SK-N-MC (cell line): ENCODE measurements at regions not wholly inside any gene's neighbourhood (a gene's known extent, or its start where the extent isn't known, plus 50 kb on each side); places are given as distances from the start of the nearest gene placed in this dataset.
"Not testable (repeated sequence)": the region's sequence is repeated elsewhere in the genome, so short reads cannot be mapped to it uniquely, and the experiment has no call there.

Source experiments
- DNase-seq: peaks from one replicate; pipeline ENCODE4 v3.0.0-alpha.2; 2011; ENCODE audit warnings: low read depth, low spot score
- H3K27ac ChIP-seq: fragments of 200-600 bp; sonication (generic); 2 replicates; pipeline ENCODE4 v1.5.1; 2016; ENCODE audit warnings: mixed run types
- H3K36me3 ChIP-seq: fragments of 200-600 bp; sonication (generic); 2 replicates; pipeline ENCODE4 v1.6.1; 2017; ENCODE audit warnings: antibody characterized with exemption, low read length, mixed read lengths; ENCODE audit not compliant: insufficient read depth
- H3K4me3 ChIP-seq: fragments of 200-600 bp; sonication (generic); 2 replicates; pipeline ENCODE4 v1.5.1; 2016
- H3K9ac ChIP-seq: fragments of 200-600 bp; sonication (generic); 2 replicates; pipeline ENCODE4 v1.8.0; 2017; ENCODE audit warnings: mixed run types, mixed read lengths; ENCODE audit not compliant: insufficient read length
- H3K9me3 ChIP-seq: fragments of 200-600 bp; sonication (generic); 2 replicates; pipeline ENCODE4 v1.6.1; 2017; ENCODE audit warnings: low read depth, mild to moderate bottlenecking, antibody characterized with exemption, low read length, moderate library complexity, mixed read lengths
- EZH2 ChIP-seq: fragments of 200-600 bp; sonication (generic); IDR thresholded peaks from one replicate; pipeline ENCODE4 v1.6.1; 2017; ENCODE audit warnings: antibody characterized with exemption
- FOXP2 ChIP-seq: optimal IDR thresholded peaks from 2 replicates; pipeline ENCODE3; 2011; ENCODE audit warnings: mild to moderate bottlenecking, moderate library complexity; ENCODE audit not compliant: insufficient read depth; ENCODE audit errors: extremely low read length, control extremely low read depth
- POLR2AphosphoS5 ChIP-seq: IDR thresholded peaks from 2 replicates; pipeline ENCODE4 v1.6.1; 2012; ENCODE audit warnings: mild to moderate bottlenecking, low read depth, low read length, borderline replicate concordance

- H3K36me3 ChIP-seq = no peaks in the 10 kb centered on the region
- H3K9ac ChIP-seq = no peak overlapping the region
- DNase-seq = no peak
- H3K27ac ChIP-seq = peak overlapping the region; percentile 97; the same call in 1 of the 2 replicates
- TF ChIP-seq FOXP2 (no peak), EZH2 (no peak), POLR2AphosphoS5 (no peak)
- no peaks in the 10 kb centered on the region for H3K9me3 ChIP-seq
- no peak overlapping the region for H3K4me3 ChIP-seq
These were observed 276.2 kb upstream of the KLF3 start for GRCh38 chr4:38387819-38388218.

GRCh38 chr4:38388907-38389306 is 275.1 kb upstream of the KLF3 start:
- not testable (repeated sequence) for H3K9me3 ChIP-seq, DNase-seq, H3K27ac ChIP-seq, H3K4me3 ChIP-seq, H3K36me3 ChIP-seq, H3K9ac ChIP-seq

- no peak for DNase-seq
- Histone ChIP-seq H3K9ac (no peak overlapping the region), H3K4me3 (no peak overlapping the region), H3K27ac (no peak overlapping the region), H3K9me3 (no peaks in the 10 kb centered on the region), H3K36me3 (no peaks in the 10 kb centered on the region)
- TF ChIP-seq POLR2AphosphoS5 (no peak), EZH2 (no peak), FOXP2 (no peak)
These were observed 272.9 kb upstream of the KLF3 start for GRCh38 chr4:38390969-38391545.

GRCh38 chr4:38392223-38392855 is 271.7 kb upstream of the KLF3 start:
- no peak overlapping the region for H3K27ac ChIP-seq
- H3K9ac ChIP-seq = no peak overlapping the region
- H3K9me3 ChIP-seq = no peaks in the 10 kb centered on the region
- no peak for DNase-seq
- H3K4me3 ChIP-seq = no peak overlapping the region
- H3K36me3 ChIP-seq = no peaks in the 10 kb centered on the region
- TF ChIP-seq EZH2 (no peak), FOXP2 (no peak), POLR2AphosphoS5 (no peak)

- no peak overlapping the region for H3K27ac ChIP-seq
- no peaks in the 10 kb centered on the region for H3K36me3 ChIP-seq
- no peaks in the 10 kb centered on the region for H3K9me3 ChIP-seq
- no peak overlapping the region for H3K4me3 ChIP-seq
- DNase-seq = no peak
- TF ChIP-seq FOXP2 = no peak
- no peak for TF ChIP-seq EZH2
- TF ChIP-seq POLR2AphosphoS5 = no peak
- H3K9ac ChIP-seq = no peak overlapping the region
These were observed 267.9 kb upstream of the KLF3 start for GRCh38 chr4:38396091-38396490.

GRCh38 chr4:38396845-38397547 is 267.0 kb upstream of the KLF3 start:
- TF ChIP-seq FOXP2 = no peak
- no peak for TF ChIP-seq EZH2
- no peak for TF ChIP-seq POLR2AphosphoS5
- Histone ChIP-seq H3K9ac (no peak overlapping the region), H3K36me3 (no peaks in the 10 kb centered on the region), H3K9me3 (no peaks in the 10 kb centered on the region), H3K27ac (no peak overlapping the region), H3K4me3 (no peak overlapping the region)
- no peak for DNase-seq

GRCh38 chr4:38400946-38401345 is 263.1 kb upstream of the KLF3 start:
- Histone ChIP-seq H3K27ac (no peak overlapping the region), H3K4me3 (no peak overlapping the region), H3K9ac (no peak overlapping the region), H3K36me3 (no peaks in the 10 kb centered on the region), H3K9me3 (no peaks in the 10 kb centered on the region)
- DNase-seq = no peak
- TF ChIP-seq FOXP2 (no peak), POLR2AphosphoS5 (no peak), EZH2 (no peak)

- no peak for DNase-seq
- H3K9me3 ChIP-seq = no peaks in the 10 kb centered on the region
These were observed 257.8 kb upstream of the KLF3 start for GRCh38 chr4:38406243-38406642.

GRCh38 chr4:38409852-38410251 is 254.1 kb upstream of the KLF3 start:
- Histone ChIP-seq H3K36me3 (no peaks in the 10 kb centered on the region), H3K9me3 (no peaks in the 10 kb centered on the region), H3K9ac (no peak overlapping the region), H3K27ac (no peak overlapping the region), H3K4me3 (no peak overlapping the region)
- no peak for DNase-seq
- no peak for TF ChIP-seq EZH2
- TF ChIP-seq FOXP2 = no peak
- TF ChIP-seq POLR2AphosphoS5 = no peak

More at GRCh38 chr4:38406243-38406642, 257.8 kb upstream of the KLF3 start:
- Histone ChIP-seq H3K4me3 (no peak overlapping the region), H3K9ac (no peak overlapping the region), H3K36me3 (no peaks in the 10 kb centered on the region), H3K27ac (no peak overlapping the region)
- TF ChIP-seq POLR2AphosphoS5 (no peak), FOXP2 (no peak), EZH2 (no peak)
